Left forelimb (tissue), 1 donor: ENCODE measurements at regions not wholly inside any gene's neighbourhood (a gene's known extent, or its start where the extent isn't known, plus 50 kb on each side); places are given as distances from the start of the nearest gene placed in this dataset.
"Not testable (repeated sequence)": the region's sequence is repeated elsewhere in the genome, so short reads cannot be mapped to it uniquely, and the experiment has no call there.

ENCODE experiments used
- DNase-seq: peaks from one replicate; pipeline ENCODE4 v3.0.0-alpha.2; 2018; ENCODE audit warnings: low spot score

DNA sequence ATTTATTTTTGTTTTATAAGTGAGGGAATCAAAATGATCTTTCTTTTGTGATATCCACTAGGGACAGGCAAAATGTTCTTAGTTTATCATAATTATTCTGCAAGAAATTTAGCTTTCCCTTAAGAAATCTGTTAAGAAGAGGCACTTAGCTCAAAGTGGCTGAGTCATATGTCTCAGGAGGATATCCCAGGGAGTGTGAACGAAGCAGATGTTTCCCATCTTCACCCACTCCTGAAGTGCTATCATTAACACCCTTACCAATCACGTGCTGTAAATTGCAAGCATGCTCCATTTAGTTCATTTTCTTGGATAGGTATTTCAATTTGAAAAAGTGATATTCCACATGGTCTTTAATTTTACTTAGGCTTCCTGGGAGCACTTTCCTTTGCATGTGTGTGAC is 774.3 kb upstream of the TMEFF2 start:
- no peak for DNase-seq

- no peak for DNase-seq
These were observed 766.2 kb upstream of the TMEFF2 start for GRCh38 chr2:192960945-192961344.

DNA sequence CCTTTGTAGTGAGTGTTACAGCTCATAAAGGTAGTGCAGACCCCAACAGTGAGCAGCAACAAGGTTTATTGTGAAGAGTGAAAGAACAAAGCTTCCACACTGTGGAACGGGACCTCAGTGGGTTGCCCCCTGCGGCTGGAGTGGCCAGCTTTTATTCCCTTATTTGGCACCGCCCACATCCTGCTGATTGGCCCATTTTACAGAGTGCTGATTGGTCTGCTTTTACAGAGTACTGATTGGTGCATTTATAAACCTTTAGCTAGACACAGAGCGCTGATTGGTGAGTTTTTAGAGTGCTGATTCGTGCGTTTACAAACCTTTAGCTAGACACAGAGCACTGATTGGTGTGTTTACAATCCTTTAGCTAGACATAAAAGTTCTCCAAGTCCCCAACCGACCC is 763.9 kb upstream of the TMEFF2 start:
- DNase-seq: not testable (repeated sequence)

- DNase-seq: no peak
These were observed 762.7 kb upstream of the TMEFF2 start for GRCh38 chr2:192957425-192957824.

DNA sequence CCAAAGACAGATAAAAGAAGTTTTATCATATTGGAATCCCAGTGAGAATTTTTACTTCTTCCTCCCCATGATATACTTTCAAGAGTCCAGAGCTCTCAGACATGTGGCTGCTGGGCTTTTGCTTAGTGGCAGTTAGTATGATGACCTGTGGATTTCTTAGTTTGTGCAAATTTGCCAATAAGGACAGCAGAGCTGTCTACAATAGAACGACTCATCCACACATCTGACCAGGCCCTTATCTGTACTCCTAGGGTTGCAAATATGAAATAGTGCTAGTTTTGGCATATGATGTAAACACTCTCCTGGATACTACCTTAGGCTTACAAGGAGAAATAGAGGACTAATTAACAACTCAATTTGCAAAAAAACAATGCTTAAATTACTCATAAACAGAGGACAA is 758.4 kb upstream of the TMEFF2 start:
- DNase-seq: no peak

GRCh38 chr2:192952245-192952644 is 757.5 kb upstream of the TMEFF2 start:
- DNase-seq: no peak

- DNase-seq: no peak
These were observed 753.6 kb upstream of the TMEFF2 start for GRCh38 chr2:192948316-192948715.

- DNase-seq: no peak
These were observed 752.6 kb upstream of the TMEFF2 start for GRCh38 chr2:192947352-192947751.

DNA sequence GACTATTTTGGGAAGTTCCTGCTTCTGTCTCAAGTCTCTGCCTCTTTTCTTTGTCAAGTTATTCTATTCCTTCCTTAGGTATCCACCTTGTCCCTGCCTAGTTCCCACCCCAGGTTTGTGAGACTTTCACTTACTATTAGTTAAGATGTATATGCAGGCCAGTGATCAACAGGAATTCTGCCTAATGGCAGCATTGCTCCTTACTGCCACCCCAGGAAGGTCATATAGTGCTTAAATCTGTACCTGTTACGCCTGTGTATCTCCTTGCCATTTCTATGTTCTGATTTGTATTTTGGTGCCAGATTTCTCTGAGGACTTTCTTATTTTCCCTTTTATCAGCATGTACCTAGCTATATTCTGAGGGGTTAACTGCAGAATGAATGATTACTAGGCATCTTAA is 746.0 kb upstream of the TMEFF2 start:
- DNase-seq: no peak

DNA sequence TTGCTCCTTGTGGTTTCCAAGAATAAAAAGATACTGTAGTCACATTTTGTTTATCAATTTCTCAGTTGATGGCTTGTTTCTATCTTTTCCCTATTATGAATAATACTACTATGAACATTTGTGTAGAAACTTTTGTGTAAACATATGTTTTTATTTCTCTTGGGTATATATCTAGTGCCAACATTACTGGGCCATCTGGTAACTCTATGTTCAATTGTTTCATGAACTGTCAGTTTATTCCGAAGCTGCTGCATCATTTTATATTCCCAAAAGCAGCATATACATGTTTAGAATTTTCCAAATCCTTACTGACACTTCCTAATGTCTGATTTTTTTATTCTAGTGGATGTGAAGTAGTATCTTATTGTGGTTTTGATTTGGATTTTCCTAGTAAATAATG is 737.6 kb upstream of the TMEFF2 start:
- no peak for DNase-seq

DNA sequence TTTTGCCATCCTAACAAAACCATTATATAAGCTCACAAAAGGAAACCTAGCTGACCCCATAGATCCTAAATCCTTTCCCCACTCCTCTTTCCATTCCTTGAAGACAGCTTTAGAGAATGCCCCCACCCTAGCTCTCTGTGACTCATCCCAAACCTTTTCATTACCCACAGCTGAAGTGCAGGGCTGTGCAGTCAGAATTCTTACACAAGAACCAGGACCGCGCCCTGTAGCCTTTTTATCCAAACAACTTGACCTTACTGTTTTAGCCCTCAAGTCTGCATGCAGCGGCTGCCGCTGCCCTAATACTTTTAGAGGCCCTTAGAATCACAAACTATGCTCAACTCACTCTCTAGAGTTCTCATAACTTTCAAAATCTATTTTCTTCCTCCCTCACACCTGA is 726.9 kb upstream of the TMEFF2 start:
- not testable (repeated sequence) for DNase-seq

DNA sequence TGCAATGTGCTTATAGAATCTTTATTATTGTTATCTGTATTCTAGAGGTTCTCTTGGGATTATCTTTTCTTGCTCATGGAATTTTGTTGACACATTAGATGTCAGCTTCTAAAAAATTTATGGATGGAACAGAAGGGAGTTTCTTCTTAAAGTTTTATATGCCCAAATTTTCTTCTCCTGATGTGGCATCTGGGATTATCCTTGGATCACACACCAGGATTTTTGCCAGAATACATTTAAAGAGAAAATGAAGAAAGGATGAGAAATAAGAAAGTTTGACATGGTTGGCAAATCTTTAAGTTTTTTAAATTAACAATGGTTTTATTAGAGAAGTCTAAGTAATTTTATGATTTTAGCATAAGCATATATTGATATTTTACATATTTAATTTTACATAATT is 706.7 kb upstream of the TMEFF2 start:
- DNase-seq: no peak

- DNase-seq: no peak
These were observed 704.7 kb upstream of the TMEFF2 start for GRCh38 chr2:192899466-192899865.

DNA sequence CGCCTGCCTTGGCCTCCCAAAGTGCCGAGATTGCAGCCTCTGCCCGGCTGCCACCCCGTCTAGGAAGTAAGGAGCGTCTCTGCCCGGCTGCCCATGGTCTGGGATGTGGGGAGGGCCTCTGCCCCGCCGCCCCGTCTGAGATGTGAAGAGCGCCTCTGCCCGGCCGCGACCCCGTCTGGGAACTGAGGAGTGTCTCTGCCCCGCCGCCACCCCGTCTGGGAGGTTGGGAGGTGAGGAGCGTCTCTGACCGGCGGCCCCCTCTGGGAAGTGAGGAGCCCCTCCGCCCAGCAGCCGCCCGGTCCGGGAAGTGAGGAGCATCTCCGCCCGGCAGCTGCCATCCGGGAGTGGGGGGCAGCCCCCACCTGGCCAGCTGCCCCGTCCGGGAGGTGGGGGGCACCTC is 699.2 kb upstream of the TMEFF2 start:
- not testable (repeated sequence) for DNase-seq

DNA sequence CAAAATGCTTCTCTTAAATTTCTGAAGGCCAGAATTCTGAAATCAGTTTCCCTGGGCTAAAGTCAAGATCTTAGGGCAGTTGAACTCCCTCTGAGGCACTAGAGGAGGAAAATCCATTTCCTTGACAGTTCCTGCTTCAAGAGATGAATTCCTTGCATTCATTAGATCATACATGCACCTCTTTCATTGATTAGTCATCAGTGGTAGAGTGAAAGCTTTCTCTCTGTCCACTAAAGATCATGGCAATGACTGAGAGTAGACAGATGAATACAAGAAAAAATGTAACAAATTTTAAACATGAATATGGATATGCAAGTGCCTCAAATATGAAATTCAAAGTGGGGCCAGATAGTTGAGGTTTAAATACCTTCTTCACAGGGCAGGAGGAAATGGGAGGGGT is 693.4 kb upstream of the TMEFF2 start:
- DNase-seq: no peak

DNA sequence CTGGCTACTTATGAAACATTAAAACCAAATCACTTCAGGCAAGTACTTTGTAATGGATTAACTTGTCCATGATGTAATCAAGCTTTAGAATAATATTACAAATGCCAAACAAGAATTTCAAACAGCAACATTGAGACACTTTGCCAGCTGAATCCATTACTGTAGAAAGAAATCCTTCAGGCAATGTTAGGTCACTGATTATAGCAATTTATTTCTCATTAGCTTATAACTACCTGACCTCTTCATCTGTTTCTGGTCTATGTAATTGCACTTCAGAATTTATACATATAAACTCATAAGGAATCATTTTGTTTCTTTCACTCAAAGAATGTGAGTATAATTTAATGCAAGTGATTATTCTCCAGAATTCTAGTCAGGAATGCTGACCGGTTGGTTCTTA is 692.6 kb upstream of the TMEFF2 start:
- DNase-seq: no peak

GRCh38 chr2:192886636-192887035 is 691.9 kb upstream of the TMEFF2 start:
- no peak for DNase-seq

DNA sequence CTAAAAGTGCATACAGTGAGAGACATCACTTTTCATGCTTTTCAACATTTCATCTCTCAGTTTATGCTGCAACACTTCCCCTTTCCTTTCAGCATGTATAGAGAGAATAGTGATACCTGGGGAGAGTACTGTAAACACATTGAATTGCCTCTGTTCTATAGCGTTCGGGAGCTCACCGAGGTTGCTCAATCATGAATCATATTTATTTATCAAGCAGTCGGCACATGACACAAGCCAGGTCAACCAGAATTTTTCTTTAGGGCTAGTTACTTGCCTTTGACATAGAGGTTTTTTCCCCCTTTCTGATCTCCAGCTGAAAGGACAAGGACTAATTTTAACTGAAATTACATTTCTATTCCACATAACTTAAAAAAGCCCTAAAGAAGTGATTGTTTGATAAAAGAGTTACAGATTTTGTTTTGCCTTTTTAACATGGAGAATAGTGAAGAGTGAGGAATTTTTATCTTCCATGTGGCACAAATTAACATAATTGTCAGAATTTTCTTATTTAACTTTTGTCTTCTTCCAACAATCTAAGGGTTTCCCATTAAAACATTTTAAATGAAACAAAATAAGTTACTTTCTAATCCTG is 690.9 kb upstream of the TMEFF2 start:
- no peak for DNase-seq

DNA sequence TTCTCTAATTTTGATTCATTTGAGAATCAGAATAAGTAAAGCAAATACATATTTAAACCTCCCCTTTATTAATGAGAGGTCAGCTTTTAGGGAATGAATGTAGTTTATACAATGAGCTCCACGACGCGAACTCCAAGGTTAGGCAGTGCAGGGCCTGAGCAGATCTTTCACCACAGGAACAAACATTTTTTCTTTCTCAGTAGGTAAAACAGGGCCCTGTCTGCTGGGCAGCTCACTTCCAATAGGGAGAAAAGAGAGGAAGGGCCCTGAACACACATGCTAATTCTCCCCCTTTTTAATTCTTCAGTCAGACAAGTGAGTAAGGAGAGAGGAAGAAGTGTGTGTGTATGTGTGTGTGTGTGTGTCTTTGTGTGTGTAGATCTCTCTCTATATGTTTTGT is 682.4 kb upstream of the TMEFF2 start:
- DNase-seq: no peak

DNA sequence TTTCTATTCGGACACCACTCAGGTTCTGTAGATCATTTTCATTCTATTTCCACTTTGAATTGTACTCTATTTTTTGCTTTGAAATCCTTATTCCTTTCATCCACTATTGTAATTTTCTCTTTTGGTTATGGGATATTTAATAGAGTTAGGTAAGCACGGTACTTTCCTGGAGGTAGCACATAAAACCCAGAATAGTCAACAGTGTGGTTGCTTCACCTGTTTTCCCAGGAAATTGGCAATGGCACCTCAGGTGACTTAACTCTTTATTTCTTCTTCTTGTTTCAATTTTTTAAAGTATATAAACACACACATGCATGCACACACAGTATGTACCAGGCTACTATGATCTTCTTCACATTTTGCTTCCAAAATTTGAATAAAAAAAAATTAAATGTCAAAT is 682.0 kb upstream of the TMEFF2 start:
- no peak for DNase-seq

- DNase-seq: no peak
These were observed 660.0 kb upstream of the TMEFF2 start for GRCh38 chr2:192854706-192855105.

DNA sequence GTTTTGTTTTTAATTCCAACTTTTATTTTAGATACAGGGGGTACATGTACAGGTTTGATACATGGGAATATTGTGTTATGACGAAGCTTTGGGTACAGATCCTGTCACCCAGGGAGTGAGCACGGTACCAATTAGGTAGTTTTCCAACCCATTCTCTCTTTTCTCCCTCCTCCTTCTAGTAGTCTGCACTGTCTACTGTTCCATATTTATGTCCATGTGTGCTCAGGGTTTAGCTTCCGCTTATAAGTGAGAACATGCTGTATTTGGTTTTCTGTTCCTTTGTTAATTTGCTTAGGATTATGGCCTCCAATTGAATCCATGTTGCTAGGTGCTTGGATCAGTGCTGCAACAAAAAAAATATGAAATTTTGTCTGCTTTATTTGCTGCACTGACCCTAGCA is 659.3 kb upstream of the TMEFF2 start:
- no peak for DNase-seq

- DNase-seq: no peak
These were observed 634.2 kb upstream of the TMEFF2 start for GRCh38 chr2:192828947-192829346.

GRCh38 chr2:192828175-192828574 is 633.4 kb upstream of the TMEFF2 start:
- DNase-seq: no peak

DNA sequence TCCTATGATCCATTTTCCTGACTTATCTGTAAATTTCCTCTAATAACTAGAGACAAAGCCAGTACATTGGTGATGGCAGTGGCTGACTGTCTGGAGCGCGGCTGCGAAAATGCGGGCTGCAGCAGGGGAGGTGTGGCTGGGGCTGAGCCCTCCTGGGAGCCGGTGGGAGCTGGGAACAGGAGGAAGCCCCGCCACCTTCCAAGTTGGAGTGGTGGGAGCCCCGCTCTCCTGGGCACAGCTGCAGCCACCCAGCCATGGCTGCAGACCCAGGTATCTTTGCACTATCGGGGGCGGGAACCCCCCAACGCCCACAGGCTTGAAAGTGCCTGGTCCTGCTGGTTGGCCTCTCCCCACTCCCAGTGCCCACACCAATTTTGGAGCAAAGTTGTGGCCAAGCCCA is 633.0 kb upstream of the TMEFF2 start:
- no peak for DNase-seq
